GM21381 (cell line): ENCODE measurements at regions not wholly inside any gene's neighbourhood (a gene's known extent, or its start where the extent isn't known, plus 50 kb on each side); places are given as distances from the start of the nearest gene placed in this dataset.

Source experiments
- ATAC-seq: cut with Tn5 transposase; IDR thresholded peaks from one replicate; pipeline ENCODE4 v1.9.1; 2021; ENCODE audit warnings: mild to moderate bottlenecking, moderate library complexity; ENCODE audit not compliant: unreplicated experiment

DNA sequence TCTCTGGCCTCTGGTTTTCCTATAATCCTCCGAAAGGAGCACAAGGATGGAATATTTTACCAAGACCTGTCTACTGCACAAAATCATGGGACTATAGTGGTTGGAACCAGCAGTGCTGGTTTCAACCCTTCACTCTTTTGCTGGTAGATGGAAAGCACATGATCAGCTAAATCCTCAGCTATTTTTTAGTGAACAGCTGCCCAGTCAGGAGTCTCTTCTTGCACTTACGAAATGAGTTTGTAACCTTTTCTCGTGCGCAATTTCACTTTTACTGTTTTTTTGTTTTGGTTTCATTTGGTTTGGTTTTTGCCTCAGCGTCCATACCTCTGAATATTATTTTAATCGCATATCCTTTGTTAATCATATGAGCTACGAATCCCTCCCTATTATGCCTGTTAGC, 418.5 kb upstream of the CPEB2 start:
- no peak for ATAC-seq

DNA sequence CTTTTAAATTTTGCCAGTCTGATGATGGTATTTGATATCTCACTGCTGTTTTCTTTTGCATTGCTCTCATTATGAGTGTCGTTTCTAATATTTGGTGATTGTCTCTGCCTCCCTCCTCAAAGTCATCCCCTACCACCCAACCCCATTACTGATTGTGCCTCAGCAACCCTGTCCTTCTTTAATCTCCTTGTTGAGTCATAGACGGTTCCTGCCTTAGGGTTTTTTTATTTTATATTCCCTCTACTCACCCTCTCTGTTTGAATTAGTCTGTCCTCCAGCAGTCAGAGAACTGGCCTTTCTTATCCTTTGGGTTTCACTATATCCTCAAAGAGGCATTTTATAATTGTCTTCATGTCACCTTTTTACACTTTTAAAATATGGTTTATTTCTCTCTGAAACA, 409.3 kb upstream of the CPEB2 start:
- ATAC-seq = no peak

GRCh38 chr4:14596028-14596427, 406.3 kb upstream of the CPEB2 start:
- ATAC-seq = no peak

GRCh38 chr4:14596437-14596836, 405.8 kb upstream of the CPEB2 start:
- ATAC-seq = no peak

GRCh38 chr4:14596904-14597303, 405.4 kb upstream of the CPEB2 start:
- no peak for ATAC-seq

DNA sequence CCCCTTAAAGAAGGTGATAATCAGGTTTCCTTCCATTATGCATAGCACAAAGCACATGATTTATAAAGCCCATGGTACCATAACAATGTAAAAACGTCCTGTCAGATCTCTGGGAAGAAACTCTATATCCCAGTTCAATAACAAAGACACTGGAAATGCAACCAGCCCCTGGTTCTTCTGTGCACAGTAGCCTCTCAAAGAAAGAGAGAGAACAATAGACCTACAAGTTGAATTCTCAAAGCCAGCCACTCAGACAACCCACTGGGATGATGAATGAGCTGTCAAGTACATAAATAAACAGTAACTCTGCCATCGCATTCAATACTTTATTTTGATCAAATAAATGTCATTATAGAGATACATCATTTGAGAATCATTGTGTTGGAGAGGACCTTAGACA, 400.1 kb upstream of the CPEB2 start:
- no peak for ATAC-seq

- ATAC-seq = no peak
Measured at GRCh38 chr4:14607001-14607400, 395.3 kb upstream of the CPEB2 start.

DNA sequence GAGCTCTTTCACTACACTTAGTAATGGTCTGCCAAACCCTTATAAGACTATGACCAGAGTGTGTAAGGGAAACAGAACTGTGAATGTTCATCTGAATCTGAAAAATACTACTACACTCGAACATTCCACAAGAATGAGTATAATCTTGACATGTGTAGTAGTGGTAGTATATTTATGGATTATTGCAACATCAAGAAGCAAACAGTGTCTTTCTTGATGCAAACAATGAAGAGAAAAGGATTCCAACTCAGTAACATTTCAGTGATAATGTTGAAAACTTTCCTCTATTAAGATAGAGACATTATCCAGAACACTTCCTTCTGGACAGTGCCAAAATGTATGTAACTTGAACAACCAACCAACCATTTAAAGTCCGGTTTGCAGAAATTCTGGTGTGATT, 394.7 kb upstream of the CPEB2 start:
- ATAC-seq = no peak

GRCh38 chr4:14608630-14609029, 393.7 kb upstream of the CPEB2 start:
- no peak for ATAC-seq

DNA sequence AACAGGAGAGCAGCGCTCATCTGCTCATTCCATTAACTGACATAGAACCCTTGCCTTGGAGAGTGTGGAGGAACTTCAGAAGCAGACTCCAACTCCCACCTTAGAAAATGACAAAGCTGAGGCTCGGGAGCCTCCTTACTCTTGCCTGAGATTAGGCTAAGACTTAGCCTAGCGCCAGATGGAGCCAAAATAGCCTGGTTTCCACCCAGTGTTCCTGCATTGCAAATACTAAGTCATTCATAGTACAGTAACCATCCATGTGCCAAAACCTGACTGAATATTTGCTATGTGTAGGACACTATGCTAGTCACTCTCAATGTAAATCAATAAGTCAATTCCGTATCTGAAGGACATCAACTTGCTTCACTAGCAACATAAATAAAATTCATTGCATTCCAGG, 387.4 kb upstream of the CPEB2 start:
- no peak for ATAC-seq

GRCh38 chr4:14615671-14616070, 386.6 kb upstream of the CPEB2 start:
- ATAC-seq = no peak

DNA sequence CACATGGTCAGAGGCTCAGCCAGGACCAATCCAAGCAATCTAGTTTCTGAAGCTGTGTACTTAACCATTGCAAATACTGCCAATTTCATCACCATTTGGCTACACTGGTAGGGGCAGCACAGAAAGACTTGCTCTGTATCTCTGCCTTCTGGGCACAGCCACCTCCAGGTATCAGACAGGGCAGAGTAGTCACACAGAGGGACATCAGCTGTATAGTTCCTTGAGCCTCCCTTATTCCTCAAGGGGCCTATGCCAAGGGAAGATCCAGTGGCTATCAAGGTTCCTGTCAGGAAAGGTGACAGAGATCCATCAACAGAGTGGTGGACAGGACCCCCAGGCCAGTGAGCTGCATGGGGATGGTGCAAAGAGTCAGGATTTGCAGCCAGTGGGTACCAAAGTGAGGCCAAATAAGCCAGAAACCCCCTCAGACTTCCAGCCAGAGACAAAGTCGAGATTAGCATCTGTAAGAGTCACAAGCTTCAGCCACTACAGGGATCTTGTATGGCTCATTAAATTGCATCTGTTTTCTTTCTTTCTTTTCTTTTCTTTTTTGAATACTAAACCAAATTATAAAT, 381.6 kb upstream of the CPEB2 start:
- no peak for ATAC-seq

DNA sequence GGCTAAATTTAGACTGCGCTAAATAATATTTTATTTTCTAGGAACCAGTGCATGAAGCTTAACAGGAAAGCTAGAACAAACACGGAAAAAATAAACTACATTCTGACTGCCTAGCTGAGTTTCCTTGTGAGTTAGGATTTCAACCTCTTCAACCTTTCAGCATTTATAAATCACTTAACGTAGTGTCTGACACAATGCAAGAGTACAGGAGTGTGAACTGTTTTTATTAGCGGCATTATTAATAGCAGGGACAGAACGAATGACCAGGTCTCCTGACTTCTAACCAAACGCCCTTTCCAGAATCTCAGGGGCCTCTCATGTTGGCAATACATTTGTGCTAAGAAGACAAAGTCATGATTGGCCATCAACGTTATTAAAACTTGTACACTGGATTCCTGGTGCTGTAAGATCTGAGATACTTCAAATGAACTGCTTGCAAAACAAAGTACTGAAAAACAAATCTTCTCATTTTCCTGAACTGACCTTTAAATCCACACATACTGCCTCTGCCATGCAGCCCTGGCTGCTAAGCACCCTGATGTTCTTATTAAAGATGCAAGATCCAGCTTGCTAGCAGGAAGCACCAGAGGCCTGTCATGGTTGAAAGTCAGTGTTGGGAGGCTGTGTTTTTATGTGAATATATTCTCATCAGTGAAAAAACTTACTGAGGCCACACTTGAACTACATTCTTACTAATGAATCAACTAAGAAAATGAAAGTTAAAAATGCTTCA, 380.4 kb upstream of the CPEB2 start:
- ATAC-seq = no peak

DNA sequence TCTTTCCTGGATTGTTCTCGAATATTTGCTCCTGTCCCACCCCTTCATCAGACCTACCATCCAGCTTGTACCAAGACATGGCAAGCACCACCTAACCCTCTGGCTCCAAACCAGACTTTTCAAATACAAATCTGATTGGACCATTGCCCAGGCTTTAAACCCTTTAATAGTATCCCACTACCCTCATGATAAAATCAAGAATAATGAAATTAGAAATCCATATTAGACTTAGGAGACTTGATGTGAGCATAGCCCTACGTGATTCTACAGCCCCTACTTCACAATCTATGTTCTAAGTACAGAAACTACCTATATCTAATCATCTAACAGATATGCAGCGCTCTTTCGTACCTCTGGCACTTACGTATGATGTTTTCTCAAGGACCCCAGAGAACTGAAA, 375.2 kb upstream of the CPEB2 start:
- ATAC-seq = no peak

DNA sequence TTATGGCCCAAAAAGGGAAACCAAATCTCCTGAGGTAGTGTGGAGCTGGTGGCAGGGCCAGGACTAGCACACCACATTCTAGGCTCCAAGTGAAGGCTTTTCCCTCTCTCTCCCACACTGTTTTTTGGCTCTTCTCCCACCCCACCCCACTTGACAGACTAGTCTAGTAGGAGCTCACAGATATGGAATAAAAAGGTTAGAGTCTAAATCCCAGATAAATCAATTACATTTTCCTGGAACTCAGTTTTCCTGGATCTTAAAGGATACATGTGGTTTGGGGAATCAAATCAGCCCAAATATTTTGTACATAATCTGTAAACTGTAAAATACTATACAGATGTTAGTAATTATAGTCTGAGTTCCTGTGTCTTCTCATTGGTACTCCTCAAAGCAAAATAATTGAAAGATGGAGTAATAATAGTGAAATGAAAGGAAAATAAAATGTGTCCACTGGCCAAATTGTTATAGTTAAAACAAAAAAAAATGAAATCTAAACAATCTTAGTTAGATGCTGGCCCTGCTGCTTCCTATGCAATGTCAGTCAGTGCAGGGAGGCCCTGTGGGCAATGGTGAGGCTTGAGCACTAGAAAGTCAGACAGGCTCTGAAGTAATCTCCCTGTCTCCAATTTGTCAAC, 370.4 kb upstream of the CPEB2 start:
- no peak for ATAC-seq

- ATAC-seq = no peak
Measured at GRCh38 chr4:14636563-14636962, 365.7 kb upstream of the CPEB2 start.

DNA sequence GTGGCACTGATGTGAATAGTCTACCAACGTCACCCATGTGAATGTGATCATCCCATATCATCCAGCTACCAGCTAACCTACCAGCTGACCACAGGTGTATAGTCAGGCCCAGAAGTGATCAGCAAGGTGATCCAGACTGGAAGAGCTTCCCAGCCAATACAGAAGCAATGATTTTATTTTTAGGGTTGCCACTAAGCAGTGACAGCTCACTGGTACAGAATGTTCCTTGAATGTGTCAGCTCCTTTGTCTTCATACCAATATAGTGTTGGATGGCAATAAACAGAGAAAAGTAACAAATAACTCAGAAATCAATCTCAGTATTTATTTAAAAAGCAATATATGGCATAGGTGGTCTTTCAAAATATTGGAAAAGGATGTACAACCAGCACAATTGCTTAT, 361.8 kb upstream of the CPEB2 start:
- no peak for ATAC-seq

DNA sequence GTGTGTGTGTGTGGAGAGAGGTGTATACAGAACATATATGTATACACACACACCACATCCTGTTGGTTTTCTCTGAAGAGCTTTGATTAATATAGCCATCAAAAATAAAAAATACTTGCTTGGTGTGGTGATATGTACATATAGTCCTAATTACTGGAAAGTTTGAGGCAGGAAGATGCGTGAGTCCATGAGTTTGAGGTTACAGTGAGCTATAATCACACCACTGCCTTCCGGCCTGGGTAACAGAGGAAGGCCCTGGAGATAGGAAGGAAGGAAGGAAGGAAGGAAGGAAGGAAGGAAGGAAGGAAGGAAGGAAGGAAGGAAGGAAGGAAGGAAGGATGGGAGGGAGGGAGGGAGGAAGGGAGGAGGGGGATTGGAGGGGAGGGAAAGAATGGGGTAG, 360.4 kb upstream of the CPEB2 start:
- ATAC-seq = no peak

DNA sequence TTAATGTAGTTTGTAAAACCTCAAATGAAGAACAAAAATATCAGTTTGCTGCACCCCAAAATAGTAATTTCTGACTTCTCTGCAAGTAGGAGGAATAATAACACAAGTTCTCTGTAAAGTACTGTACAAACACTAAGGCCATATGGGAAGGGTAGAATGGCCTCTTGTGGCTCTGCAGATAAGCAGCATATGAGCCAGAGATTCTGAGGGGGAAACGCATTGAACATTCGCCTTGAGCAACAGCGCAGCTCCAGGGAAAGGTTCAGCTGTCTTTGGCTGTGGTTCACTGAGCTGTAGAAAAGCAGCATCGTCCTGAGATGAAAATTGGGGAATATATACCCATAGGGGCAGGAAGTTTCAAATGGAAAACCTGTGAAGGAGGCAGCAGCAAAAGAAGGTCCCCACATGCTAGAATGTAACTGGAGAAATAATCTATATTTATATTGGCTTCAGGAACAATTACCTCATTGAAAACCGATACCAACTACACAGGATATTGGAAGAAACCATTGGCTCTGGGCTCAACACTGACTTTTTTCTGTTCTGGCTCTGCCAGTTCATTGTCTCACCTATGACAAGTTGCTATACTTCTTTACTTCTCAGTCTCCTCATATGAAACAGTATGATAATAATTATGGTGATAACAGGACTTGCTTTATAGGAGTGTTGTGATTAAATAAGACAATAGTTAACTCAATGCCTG, 357.6 kb upstream of the CPEB2 start:
- no peak for ATAC-seq

GRCh38 chr4:14646831-14647230, 355.4 kb upstream of the CPEB2 start:
- ATAC-seq = no peak

DNA sequence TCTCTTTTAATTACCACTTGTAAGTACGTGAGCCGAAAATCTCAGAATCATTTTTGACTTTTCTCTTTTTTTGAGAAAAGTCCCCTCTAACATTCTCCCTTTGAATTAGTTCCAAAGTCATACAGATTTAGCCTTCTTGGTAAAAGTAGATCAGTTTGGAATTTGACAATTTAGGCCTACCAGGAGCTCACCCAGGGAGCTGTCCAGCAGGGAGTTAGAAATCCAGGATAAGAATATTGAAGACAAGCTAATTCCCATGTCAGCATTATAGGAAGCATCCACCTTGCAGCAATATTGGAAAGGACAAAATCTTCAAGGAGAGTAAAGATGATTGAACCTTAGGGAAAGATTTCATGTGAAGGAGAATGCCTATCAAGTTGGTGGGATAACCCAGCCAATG, 352.2 kb upstream of the CPEB2 start:
- no peak for ATAC-seq

- no peak for ATAC-seq
Measured at GRCh38 chr4:14652522-14652921, 349.8 kb upstream of the CPEB2 start.
